ENCODE measurements at regions not wholly inside any gene's neighbourhood (a gene's known extent, or its start where the extent isn't known, plus 50 kb on each side); places are given as distances from the start of the nearest gene placed in this dataset.

- no peaks in the 10 kb centered on the region for H3K27me3 ChIP-seq (ENCODE audit: control insufficient read depth in 1 of 2, insufficient read depth in 2 of 2, low read length in 2 of 2)
- Mint-ChIP-seq H3K27me3 (no peaks in the 10 kb centered on the region), H3K4me3 (no peak overlapping the region), H3K27ac (no peak overlapping the region), H3K9me3 (peaks cover 5% of the 10 kb centered on the region), H3K36me3 (ENCODE audit: low read depth) (no peaks in the 10 kb centered on the region), H3K4me1 (ENCODE audit: low read depth) (no peaks in the 10 kb centered on the region)
- ChIA-PET CTCF (interaction anchor here (1.0 kb wide), 1 partner anchor 8 kb away, joined by 3 read pairs; no protein-coding TSS in a partner anchor), POLR2A (no interaction called here)
- H3K4me1 ChIP-seq (ENCODE audit: insufficient read depth, low read length) = no peaks in the 10 kb centered on the region
- no peak overlapping the region for H3K4me3 ChIP-seq (ENCODE audit: low read length)
- intact Hi-C loops (cut with DNase I, micrococcal nuclease) = loop anchor here in 1 of 2 experiments (5.0 kb wide), 1 partner anchor 1587 kb away; no protein-coding TSS in a partner anchor
- H3K36me3 ChIP-seq (ENCODE audit: insufficient read depth, low read length) = no peaks in the 10 kb centered on the region
- no peak for TF ChIP-seq CTCF (IDR thresholded peaks at IDR 0.05)
- no peaks in the 10 kb centered on the region for H3K9me3 ChIP-seq (ENCODE audit: control insufficient read depth in 1 of 2, insufficient read depth in 1 of 2, low read length in 2 of 2)
- no peak for DNase-seq
- no peak for ATAC-seq (ENCODE audit: poor library complexity)
- H3K27ac ChIP-seq (ENCODE audit: low read depth in 1 of 2, low read length in 2 of 2) = no peak overlapping the region
Measured at GRCh38 chr6:68049562-68049961, 585.5 kb upstream of the ADGRB3 start.

GRCh38 chr6:68046756-68047155 is 588.3 kb upstream of the ADGRB3 start:
- no peak for ATAC-seq (ENCODE audit: poor library complexity)
- ChIA-PET POLR2A (no interaction called here), CTCF (no interaction called here)
- Mint-ChIP-seq H3K4me1 (ENCODE audit: low read depth) (no peaks in the 10 kb centered on the region), H3K9me3 (peaks cover 2% of the 10 kb centered on the region), H3K4me3 (no peak overlapping the region), H3K27ac (no peak overlapping the region), H3K36me3 (ENCODE audit: low read depth) (no peaks in the 10 kb centered on the region), H3K27me3 (no peaks in the 10 kb centered on the region)
- no peaks in the 10 kb centered on the region for H3K4me1 ChIP-seq (ENCODE audit: insufficient read depth, low read length)
- H3K9me3 ChIP-seq (ENCODE audit: control insufficient read depth in 1 of 2, insufficient read depth in 1 of 2, low read length in 2 of 2) = no peaks in the 10 kb centered on the region
- no peak for TF ChIP-seq CTCF (IDR thresholded peaks at IDR 0.05)
- no peak for DNase-seq
- no peaks in the 10 kb centered on the region for H3K27me3 ChIP-seq (ENCODE audit: control insufficient read depth in 1 of 2, insufficient read depth in 2 of 2, low read length in 2 of 2)
- H3K4me3 ChIP-seq (ENCODE audit: low read length) = no peak overlapping the region
- H3K27ac ChIP-seq (ENCODE audit: low read depth in 1 of 2, low read length in 2 of 2) = no peak overlapping the region
- no peaks in the 10 kb centered on the region for H3K36me3 ChIP-seq (ENCODE audit: insufficient read depth, low read length)
- intact Hi-C loops (cut with DNase I, micrococcal nuclease) = loop anchor here in 1 of 2 experiments (5.0 kb wide), 1 partner anchor 1584 kb away; no protein-coding TSS in a partner anchor

GRCh38 chr6:68046302-68046701 is 588.8 kb upstream of the ADGRB3 start:
- H3K36me3 Mint-ChIP-seq (ENCODE audit: low read depth) = no peaks in the 10 kb centered on the region
- H3K4me1 ChIP-seq (ENCODE audit: insufficient read depth, low read length) = no peaks in the 10 kb centered on the region
- peaks cover 2% of the 10 kb centered on the region for H3K9me3 Mint-ChIP-seq
- no peaks in the 10 kb centered on the region for H3K27me3 ChIP-seq (ENCODE audit: control insufficient read depth in 1 of 2, insufficient read depth in 2 of 2, low read length in 2 of 2)
- no peak overlapping the region for H3K27ac Mint-ChIP-seq
- no peaks in the 10 kb centered on the region for H3K9me3 ChIP-seq (ENCODE audit: control insufficient read depth in 1 of 2, insufficient read depth in 1 of 2, low read length in 2 of 2)
- H3K27ac ChIP-seq (ENCODE audit: low read depth in 1 of 2, low read length in 2 of 2) = no peak overlapping the region
- TF ChIP-seq CTCF (IDR thresholded peaks at IDR 0.05) = no peak
- no peak overlapping the region for H3K4me3 Mint-ChIP-seq
- no peak for ATAC-seq (ENCODE audit: poor library complexity)
- no peak overlapping the region for H3K4me3 ChIP-seq (ENCODE audit: low read length)
- CTCF ChIA-PET = no interaction called here
- DNase-seq = no peak
- intact Hi-C loops (cut with DNase I, micrococcal nuclease) = loop anchor here in 1 of 2 experiments (5.0 kb wide), 1 partner anchor 1584 kb away; no protein-coding TSS in a partner anchor
- H3K36me3 ChIP-seq (ENCODE audit: insufficient read depth, low read length) = no peaks in the 10 kb centered on the region
- POLR2A ChIA-PET = no interaction called here
- no peaks in the 10 kb centered on the region for H3K4me1 Mint-ChIP-seq (ENCODE audit: low read depth)
- H3K27me3 Mint-ChIP-seq = no peaks in the 10 kb centered on the region
